ENCODE measurements at regions not wholly inside any gene's neighbourhood (a gene's known extent, or its start where the extent isn't known, plus 50 kb on each side); places are given as distances from the start of the nearest gene placed in this dataset.

- ChIA-PET POLR2A (ENCODE audit: low non-redundant PET) (no interaction called here), CTCF (no interaction called here)
- TF ChIP-seq EZH2 (IDR thresholded peaks at IDR 0.05; ENCODE audit: borderline replicate concordance, low read depth, low read length, poor library complexity, severe bottlenecking) (no peak), CTCF (conservative IDR thresholded peaks at IDR 0.05; ENCODE audit: low read depth, low read length) (peak; percentile 75)
- intact Hi-C loops (cut with micrococcal nuclease; ENCODE audit: unreplicated experiment) = loop anchor here (5.0 kb wide), 1 partner anchor 456 kb away; the partner anchor contains the start of gene THBS1
- no peaks in the 10 kb centered on the region for H3K9me3 ChIP-seq (ENCODE audit: low read depth, low read length, poor library complexity, severe bottlenecking)
- no peaks in the 10 kb centered on the region for H3K4me1 ChIP-seq (ENCODE audit: insufficient read depth, low read length, poor library complexity, severe bottlenecking)
- H3K4me3 ChIP-seq (ENCODE audit: low read depth, low read length, poor library complexity, severe bottlenecking) = no peak overlapping the region
- DNase-seq (ENCODE audit: low spot score) = peak; percentile 63
- no TSS peak for BruUV-seq (replicated peaks)
- H3K36me3 ChIP-seq (ENCODE audit: insufficient read depth, low read length, poor library complexity, severe bottlenecking) = no peaks in the 10 kb centered on the region
- H3K27me3 ChIP-seq (replicated peaks; ENCODE audit: insufficient read depth, low read depth, low read length, poor library complexity) = peaks cover 43% of the 10 kb centered on the region
- no peak overlapping the region for H3K27ac ChIP-seq (ENCODE audit: low read depth, low read length, poor library complexity, severe bottlenecking)
Observed at GRCh38 chr15:39125904-39126303, 455.0 kb upstream of the THBS1 start.

GRCh38 chr15:39127151-39127790 is 453.6 kb upstream of the THBS1 start:
- CTCF ChIA-PET = no interaction called here
- POLR2A ChIA-PET (ENCODE audit: low non-redundant PET) = no interaction called here
- DNase-seq (ENCODE audit: low spot score) = no peak
- H3K36me3 ChIP-seq (ENCODE audit: insufficient read depth, low read length, poor library complexity, severe bottlenecking) = no peaks in the 10 kb centered on the region
- H3K27me3 ChIP-seq (replicated peaks; ENCODE audit: insufficient read depth, low read depth, low read length, poor library complexity) = peaks cover 30% of the 10 kb centered on the region
- TF ChIP-seq CTCF (conservative IDR thresholded peaks at IDR 0.05; ENCODE audit: low read depth, low read length) = no peak
- TF ChIP-seq EZH2 (IDR thresholded peaks at IDR 0.05; ENCODE audit: borderline replicate concordance, low read depth, low read length, poor library complexity, severe bottlenecking) = no peak
- no peaks in the 10 kb centered on the region for H3K4me1 ChIP-seq (ENCODE audit: insufficient read depth, low read length, poor library complexity, severe bottlenecking)
- no peak overlapping the region for H3K4me3 ChIP-seq (ENCODE audit: low read depth, low read length, poor library complexity, severe bottlenecking)
- intact Hi-C loops (cut with micrococcal nuclease; ENCODE audit: unreplicated experiment) = loop anchor here (5.0 kb wide), 1 partner anchor 455 kb away; the partner anchor contains the start of gene THBS1
- no TSS peak for BruUV-seq (replicated peaks)
- no peaks in the 10 kb centered on the region for H3K9me3 ChIP-seq (ENCODE audit: low read depth, low read length, poor library complexity, severe bottlenecking)
- H3K27ac ChIP-seq (ENCODE audit: low read depth, low read length, poor library complexity, severe bottlenecking) = no peak overlapping the region

GRCh38 chr15:39127925-39128617 is 452.8 kb upstream of the THBS1 start:
- Histone ChIP-seq H3K4me3 (ENCODE audit: low read depth, low read length, poor library complexity, severe bottlenecking) (no peak overlapping the region), H3K9me3 (ENCODE audit: low read depth, low read length, poor library complexity, severe bottlenecking) (no peaks in the 10 kb centered on the region), H3K27ac (ENCODE audit: low read depth, low read length, poor library complexity, severe bottlenecking) (no peak overlapping the region), H3K4me1 (ENCODE audit: insufficient read depth, low read length, poor library complexity, severe bottlenecking) (no peaks in the 10 kb centered on the region), H3K36me3 (ENCODE audit: insufficient read depth, low read length, poor library complexity, severe bottlenecking) (no peaks in the 10 kb centered on the region), H3K27me3 (replicated peaks; ENCODE audit: insufficient read depth, low read depth, low read length, poor library complexity) (peaks cover 22% of the 10 kb centered on the region)
- TF ChIP-seq CTCF (conservative IDR thresholded peaks at IDR 0.05; ENCODE audit: low read depth, low read length) (no peak), EZH2 (IDR thresholded peaks at IDR 0.05; ENCODE audit: borderline replicate concordance, low read depth, low read length, poor library complexity, severe bottlenecking) (no peak)
- no TSS peak for BruUV-seq (replicated peaks)
- intact Hi-C loops (cut with micrococcal nuclease; ENCODE audit: unreplicated experiment) = loop anchor here (5.0 kb wide), 1 partner anchor 454 kb away; the partner anchor contains the start of gene THBS1
- ChIA-PET CTCF (no interaction called here), POLR2A (ENCODE audit: low non-redundant PET) (no interaction called here)
- DNase-seq (ENCODE audit: low spot score) = peak; percentile 53
